A204.1 (cell line): ENCODE measurements at regions not wholly inside any gene's neighbourhood (a gene's known extent, or its start where the extent isn't known, plus 50 kb on each side); places are given as distances from the start of the nearest gene placed in this dataset.
"Not testable (repeated sequence)": the region's sequence is repeated elsewhere in the genome, so short reads cannot be mapped to it uniquely, and the experiment has no call there.

Experiments
- FAIRE-seq: peaks from 2 replicates; lab custom pipeline; 2012; peaks lifted over from hg19 to GRCh38; lab: Jason Lieb, UNC

- FAIRE-seq: no peak
These were observed 69.9 kb upstream of the SLC1A4 start for GRCh38 chr2:64919261-64919660.

DNA sequence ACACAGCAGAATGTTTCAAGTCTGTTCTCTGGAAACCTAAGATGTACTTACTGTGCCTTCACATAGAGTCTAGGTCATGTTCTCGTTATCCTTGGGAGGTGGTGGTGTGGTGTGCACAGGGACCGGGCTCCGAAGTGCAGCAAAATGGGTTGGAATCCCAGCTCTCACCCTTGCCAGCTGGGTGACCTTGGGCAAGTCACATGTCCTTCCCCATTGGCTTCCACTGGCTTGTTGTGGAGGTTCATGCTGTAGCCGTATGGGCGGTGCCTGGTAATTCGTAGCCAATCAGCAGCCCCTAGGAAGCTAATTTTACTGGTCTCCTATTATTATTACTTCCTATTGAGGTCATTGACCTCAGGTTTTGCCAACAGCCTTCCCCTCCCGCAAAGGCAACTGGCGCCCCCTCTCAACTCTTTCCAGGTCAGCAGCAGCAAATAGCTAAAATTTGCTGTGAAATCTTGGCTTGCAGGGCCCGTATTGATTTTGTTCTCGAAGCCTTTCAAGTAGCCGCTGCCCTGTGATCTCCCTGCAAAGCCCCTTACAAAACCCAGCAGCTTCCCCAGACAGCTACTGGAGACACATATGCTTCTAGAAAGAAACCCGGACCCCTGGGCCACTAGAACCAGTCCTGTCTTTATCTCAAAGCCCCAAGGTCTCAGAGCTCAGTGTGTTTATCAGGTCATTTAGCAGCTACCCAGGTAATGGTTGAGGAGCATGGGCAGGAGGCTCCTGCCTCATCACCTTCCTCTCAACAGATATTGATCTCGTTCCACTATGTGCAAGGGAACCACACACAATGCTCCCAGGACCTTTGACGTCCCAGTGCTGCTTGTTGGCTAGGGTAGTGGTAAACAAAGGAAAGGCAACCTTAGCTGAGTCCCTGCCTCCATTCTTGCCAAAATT, 66.5 kb upstream of the SLC1A4 start:
- no peak for FAIRE-seq

DNA sequence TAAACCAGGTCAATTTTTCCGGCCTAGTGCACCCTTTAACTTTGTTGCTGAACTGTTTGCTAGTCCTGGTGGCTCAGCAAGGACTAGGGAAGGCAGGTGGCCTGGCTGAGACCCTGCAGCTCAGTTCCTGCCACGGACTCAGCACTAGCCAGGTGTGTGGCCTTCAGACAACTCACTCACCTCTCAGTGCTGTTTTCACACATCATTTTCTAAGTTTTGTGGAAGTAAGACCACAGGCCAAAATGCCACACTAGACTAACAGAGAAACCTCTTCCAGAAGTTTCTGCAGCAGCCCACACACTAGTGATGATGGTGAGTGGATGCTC, 65.9 kb upstream of the SLC1A4 start:
- no peak for FAIRE-seq

GRCh38 chr2:64924170-64924934, 64.8 kb upstream of the SLC1A4 start:
- FAIRE-seq: no peak

GRCh38 chr2:64925930-64926722, 63.1 kb upstream of the SLC1A4 start:
- FAIRE-seq: not testable (repeated sequence)

DNA sequence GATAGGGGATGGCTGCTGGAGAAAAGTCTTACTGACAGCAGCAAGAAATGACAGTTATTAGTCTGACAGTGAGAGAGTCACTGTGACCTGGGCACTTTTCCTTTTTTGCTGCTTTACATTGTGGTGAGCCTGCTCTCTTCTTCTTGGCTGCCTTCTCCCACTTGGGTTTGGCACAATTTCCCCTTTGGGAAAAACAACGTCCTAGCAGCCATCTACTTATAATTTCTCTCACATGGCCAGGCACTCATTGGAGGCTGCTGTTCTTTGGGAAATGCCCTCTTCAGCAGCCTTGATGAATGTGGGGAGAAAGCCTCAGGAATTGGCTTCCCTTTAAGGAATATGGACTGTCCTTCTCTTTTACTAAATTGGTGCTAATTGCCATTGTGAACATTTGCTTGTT, 60.4 kb upstream of the SLC1A4 start:
- no peak for FAIRE-seq

- FAIRE-seq: no peak
These were observed 59.9 kb upstream of the SLC1A4 start for GRCh38 chr2:64929333-64929732.

- no peak for FAIRE-seq
These were observed 58.9 kb upstream of the SLC1A4 start for GRCh38 chr2:64930258-64930671.

- FAIRE-seq: no peak
These were observed 57.7 kb upstream of the SLC1A4 start for GRCh38 chr2:64931246-64932115.

DNA sequence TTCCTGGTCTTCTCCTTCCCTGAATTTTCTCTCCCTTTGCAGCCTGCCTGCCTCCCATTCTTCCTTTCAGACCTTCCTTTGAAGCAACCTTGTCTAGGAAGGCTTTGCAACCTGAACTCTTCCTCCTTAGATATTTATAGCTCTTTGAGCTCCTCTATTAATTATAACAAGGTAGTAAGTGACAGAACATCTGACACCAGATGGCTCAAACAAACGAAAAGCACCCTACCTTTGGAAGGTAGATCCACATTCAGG, 57.2 kb upstream of the SLC1A4 start:
- no peak for FAIRE-seq

DNA sequence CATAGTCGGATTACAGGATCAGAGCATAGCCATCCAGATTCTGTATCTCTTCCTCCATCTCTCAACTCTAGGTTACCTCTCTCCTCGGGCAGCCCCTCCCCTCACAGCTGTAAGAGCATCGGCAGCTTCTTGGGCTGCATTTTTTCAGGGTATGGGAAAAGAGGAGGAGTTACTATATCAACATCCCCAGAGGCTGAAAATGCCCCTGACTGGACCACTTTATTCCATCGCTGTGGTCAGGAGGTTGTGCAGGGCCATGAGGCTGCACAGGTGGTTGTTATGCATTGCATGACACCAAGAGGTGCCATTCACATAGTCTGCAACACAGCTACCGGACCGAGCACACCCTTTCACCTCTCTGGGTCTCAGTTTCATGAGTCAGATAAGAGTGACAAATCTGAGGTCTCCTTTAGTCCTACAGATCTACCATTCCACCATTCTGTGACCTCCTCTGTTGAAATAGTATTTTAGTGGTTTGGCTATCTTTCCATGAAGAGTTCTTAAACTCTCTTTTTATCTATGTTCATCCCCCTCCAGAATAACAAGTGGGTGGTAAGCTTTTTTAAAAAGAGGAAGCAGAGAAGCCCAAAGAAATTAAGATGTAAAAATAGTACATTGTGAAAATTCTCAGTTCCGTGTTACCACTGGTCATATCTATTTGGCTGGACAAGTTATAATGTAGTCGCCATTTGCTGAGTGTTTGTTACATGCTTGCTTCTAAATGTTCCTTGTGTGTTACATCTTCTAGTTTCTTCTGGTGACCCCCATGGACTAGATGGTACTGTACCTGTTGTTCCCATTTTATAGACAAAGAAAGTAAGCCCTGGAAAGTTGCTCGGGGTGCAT, 56.6 kb upstream of the SLC1A4 start:
- FAIRE-seq: no peak

DNA sequence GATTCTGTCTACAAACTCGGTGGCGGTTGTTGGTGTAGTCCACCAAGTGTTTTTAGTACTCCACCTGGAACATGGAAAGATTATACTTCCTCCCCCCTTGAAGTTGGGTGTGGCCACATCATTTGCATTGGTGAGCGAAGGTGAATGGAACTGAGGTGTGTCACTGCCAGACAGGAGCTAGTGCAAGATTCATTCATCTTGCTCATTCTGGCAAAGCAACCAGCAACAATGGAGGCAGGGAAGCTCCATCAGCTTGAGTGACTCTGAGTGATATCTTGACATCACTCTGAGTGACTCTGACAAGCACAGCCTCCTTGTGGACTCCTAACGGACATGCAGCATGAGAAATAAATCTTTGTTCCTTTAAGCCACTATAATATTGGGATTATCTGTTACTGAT, 54.7 kb upstream of the SLC1A4 start:
- no peak for FAIRE-seq

DNA sequence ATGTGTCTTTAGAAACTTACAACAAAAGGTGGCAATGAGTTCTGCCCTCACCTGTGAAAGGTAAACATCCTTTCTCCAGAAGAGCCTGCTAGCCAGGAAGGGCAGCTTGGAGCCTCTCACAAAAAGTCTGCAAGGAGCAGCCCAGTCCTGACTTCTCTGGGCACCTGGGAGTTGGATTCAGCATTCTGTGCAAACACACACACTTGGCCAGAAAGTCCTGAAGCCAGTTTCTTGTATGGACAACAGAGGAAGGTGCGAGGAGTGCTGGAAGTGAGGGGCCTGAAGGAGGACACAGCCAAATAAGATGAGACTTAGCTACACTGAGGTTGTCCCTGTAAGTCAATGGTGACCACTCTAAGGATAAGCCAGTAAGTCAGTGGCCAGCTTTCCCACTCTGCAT, 52.4 kb upstream of the SLC1A4 start:
- FAIRE-seq: no peak

GRCh38 chr2:64937314-64937686, 51.9 kb upstream of the SLC1A4 start:
- not testable (repeated sequence) for FAIRE-seq

DNA sequence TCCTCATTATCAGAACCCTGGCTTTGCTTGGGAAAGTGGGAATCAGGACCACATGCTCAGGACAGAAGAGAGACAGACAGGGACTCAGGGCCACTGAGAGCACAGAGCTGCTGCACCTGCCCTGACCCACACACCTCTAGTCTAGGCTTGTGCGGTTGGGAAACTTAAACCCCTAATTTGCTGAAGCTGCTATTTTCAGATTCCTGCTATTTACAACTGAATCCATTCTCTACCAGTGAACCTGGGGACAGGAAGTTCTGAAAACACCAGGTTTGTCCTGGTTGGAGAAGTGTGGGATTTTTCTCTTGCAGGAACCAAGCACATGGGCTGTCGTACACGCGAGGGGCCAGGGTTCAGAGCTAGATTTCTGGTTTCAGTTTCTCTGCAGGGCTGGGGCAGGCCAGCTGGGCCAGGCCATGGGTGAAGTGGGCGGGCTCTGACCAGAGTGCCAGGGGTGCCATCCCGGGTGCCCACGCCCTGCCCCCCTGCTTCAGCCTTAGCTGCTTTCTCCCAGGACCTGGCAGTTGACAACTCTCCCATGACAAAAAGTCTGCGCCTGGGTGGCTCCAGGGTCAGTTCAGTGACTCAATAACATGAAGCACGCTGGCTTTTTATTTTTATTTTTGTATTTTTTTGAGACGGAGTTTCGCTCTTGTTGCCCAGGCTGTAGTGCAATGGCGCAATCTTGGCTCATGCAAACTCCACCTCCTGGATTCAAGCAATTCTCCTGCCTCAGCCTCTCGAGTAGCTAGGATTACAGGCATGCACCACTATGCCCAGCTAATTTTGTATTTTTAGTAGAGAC, 51.3 kb upstream of the SLC1A4 start:
- FAIRE-seq: no peak

- no peak for FAIRE-seq
These were observed 50.5 kb upstream of the SLC1A4 start for GRCh38 chr2:64938607-64939285.

DNA sequence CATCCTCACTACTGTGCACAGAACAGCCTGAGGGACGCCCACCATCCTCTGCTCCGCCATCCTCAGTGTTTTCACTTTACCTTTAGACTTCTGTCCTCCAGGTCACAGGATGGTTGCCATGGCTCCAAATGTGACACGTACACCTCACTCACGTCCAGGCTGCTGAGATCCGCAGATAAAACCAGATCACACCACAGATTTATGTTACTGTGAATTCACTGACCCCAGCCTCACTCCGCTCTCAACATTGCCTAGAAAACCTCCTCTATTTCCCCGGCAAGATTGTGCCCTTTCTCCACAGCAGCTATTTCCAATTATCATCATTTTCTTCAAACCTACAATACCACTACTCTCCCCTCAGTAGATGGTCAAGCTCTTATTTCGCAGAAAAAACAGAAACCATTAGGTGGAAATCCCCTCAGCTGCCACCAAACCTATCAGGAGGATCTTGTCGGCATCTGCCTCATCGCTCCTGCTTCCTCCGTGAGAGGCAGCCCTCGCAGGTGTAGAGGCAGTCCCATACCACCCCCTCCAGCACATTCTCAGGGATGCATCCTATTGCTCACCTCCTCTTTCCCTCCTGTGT, 49.8 kb upstream of the SLC1A4 start:
- no peak for FAIRE-seq
